ENCODE measurements at regions not wholly inside any gene's neighbourhood (a gene's known extent, or its start where the extent isn't known, plus 50 kb on each side); places are given as distances from the start of the nearest gene placed in this dataset.

GRCh38 chr5:4440536-4440935 lies 699.6 kb upstream of the ADAMTS16 start:
- Mint-ChIP-seq H3K36me3 (no peaks in the 10 kb centered on the region), H3K27ac (peak overlapping the region; percentile 27), H3K9me3 (peaks cover 22% of the 10 kb centered on the region), H3K4me3 (no peak overlapping the region), H3K4me1 (peaks cover 12% of the 10 kb centered on the region), H3K27me3 (ENCODE audit: low read depth) (peaks cover 4% of the 10 kb centered on the region)
- no peak for DNase-seq (ENCODE audit: low spot score in 2 of 2, unreplicated experiment in 2 of 2)
- TF ChIP-seq, protein P1, sequence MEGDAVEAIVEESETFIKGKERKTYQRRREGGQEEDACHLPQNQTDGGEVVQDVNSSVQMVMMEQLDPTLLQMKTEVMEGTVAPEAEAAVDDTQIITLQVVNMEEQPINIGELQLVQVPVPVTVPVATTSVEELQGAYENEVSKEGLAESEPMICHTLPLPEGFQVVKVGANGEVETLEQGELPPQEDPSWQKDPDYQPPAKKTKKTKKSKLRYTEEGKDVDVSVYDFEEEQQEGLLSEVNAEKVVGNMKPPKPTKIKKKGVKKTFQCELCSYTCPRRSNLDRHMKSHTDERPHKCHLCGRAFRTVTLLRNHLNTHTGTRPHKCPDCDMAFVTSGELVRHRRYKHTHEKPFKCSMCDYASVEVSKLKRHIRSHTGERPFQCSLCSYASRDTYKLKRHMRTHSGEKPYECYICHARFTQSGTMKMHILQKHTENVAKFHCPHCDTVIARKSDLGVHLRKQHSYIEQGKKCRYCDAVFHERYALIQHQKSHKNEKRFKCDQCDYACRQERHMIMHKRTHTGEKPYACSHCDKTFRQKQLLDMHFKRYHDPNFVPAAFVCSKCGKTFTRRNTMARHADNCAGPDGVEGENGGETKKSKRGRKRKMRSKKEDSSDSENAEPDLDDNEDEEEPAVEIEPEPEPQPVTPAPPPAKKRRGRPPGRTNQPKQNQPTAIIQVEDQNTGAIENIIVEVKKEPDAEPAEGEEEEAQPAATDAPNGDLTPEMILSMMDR (IDR thresholded peaks at IDR 0.05; ENCODE audit: unreplicated experiment): no peak

DNA sequence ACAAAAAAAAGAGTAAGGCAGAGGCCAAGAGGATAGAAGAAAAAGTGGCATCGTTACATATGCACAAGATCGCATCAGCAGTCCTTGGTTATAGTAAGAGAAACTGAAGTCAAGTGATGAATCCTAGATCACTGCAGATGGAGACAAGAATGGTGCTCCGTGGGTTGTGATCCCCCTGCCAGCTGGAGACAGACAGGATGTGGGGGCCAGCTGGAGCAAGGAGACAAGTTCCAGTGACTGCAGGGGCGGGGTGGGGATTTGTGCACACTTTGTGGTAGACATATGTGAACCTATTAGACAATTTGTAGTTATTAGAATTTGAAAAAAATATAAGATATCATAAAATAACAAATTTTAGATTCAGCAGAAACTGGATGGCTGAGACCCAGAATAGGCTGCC lies 697.9 kb upstream of the ADAMTS16 start:
- Mint-ChIP-seq H3K27ac (no peak overlapping the region), H3K4me1 (peaks cover 12% of the 10 kb centered on the region), H3K36me3 (no peaks in the 10 kb centered on the region), H3K9me3 (peaks cover 30% of the 10 kb centered on the region), H3K4me3 (no peak overlapping the region), H3K27me3 (ENCODE audit: low read depth) (peaks cover 4% of the 10 kb centered on the region)
- TF ChIP-seq, protein P1 (IDR thresholded peaks at IDR 0.05; ENCODE audit: unreplicated experiment): no peak
- DNase-seq (ENCODE audit: low spot score in 2 of 2, unreplicated experiment in 2 of 2): no peak

DNA sequence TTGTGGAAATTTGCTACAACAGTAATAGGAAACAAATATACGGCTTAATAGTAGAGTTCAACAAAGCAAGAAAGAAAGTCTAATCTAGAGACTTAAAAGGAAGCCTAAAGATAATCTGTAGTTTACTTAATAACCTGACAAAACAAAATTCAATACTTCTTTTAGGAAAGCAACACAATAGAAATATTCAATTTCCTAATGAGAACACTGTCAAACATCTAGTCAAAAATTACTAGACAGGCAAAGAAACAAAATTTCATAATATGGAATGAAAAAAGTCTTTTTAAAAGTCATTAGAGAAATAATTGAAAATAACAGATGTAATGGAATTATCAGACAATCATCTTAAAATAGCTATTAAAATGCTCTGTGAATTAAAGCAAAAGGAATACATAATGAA lies 692.5 kb upstream of the ADAMTS16 start:
- DNase-seq (ENCODE audit: low spot score in 2 of 2, unreplicated experiment in 2 of 2): no peak
- H3K4me3 Mint-ChIP-seq: no peak overlapping the region
- no peaks in the 10 kb centered on the region for H3K36me3 Mint-ChIP-seq
- peaks cover 7% of the 10 kb centered on the region for H3K27me3 Mint-ChIP-seq (ENCODE audit: low read depth)
- no peaks in the 10 kb centered on the region for H3K4me1 Mint-ChIP-seq
- peaks cover 32% of the 10 kb centered on the region for H3K9me3 Mint-ChIP-seq
- TF ChIP-seq, protein P1 (IDR thresholded peaks at IDR 0.05; ENCODE audit: unreplicated experiment): no peak
- no peak overlapping the region for H3K27ac Mint-ChIP-seq

DNA sequence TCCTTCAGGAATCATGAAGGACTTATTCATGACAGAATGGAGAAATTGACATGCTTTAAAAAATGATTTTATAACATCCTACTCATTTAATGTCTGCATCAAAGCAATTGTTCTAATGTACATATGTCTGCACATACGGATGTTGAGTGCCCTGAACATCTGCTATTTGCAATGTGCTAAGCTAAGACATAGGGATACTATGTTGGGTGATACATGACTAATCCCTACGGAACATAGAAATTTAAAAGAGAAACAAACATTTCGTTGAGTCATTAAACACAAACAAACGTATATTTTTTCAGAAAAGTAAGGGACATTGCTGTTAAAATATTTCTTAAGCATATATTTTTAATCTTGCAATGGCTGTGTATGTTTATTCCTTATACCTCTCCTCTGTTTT lies 686.5 kb upstream of the ADAMTS16 start:
- Mint-ChIP-seq H3K27ac (no peak overlapping the region), H3K36me3 (no peaks in the 10 kb centered on the region), H3K4me1 (no peaks in the 10 kb centered on the region), H3K4me3 (no peak overlapping the region), H3K9me3 (peaks cover 12% of the 10 kb centered on the region), H3K27me3 (ENCODE audit: low read depth) (peaks cover 6% of the 10 kb centered on the region)
- TF ChIP-seq, protein P1 (IDR thresholded peaks at IDR 0.05; ENCODE audit: unreplicated experiment): no peak
- no peak for DNase-seq (ENCODE audit: low spot score in 2 of 2, unreplicated experiment in 2 of 2)

GRCh38 chr5:4479426-4479825 lies 660.7 kb upstream of the ADAMTS16 start:
- Mint-ChIP-seq H3K36me3 (peaks cover 3% of the 10 kb centered on the region), H3K27ac (no peak overlapping the region), H3K4me3 (no peak overlapping the region)

More at GRCh38 chr5:4479426-4479825, 660.7 kb upstream of the ADAMTS16 start:
- no peaks in the 10 kb centered on the region for H3K27me3 Mint-ChIP-seq (ENCODE audit: low read depth)
- peaks cover 22% of the 10 kb centered on the region for H3K4me1 Mint-ChIP-seq
- DNase-seq (ENCODE audit: low spot score in 2 of 2, unreplicated experiment in 2 of 2): no peak
- peaks cover 20% of the 10 kb centered on the region for H3K9me3 Mint-ChIP-seq
- TF ChIP-seq, protein P1 (IDR thresholded peaks at IDR 0.05; ENCODE audit: unreplicated experiment): no peak
